ENCODE measurements at regions not wholly inside any gene's neighbourhood (a gene's known extent, or its start where the extent isn't known, plus 50 kb on each side); places are given as distances from the start of the nearest gene placed in this dataset.

GRCh38 chr6:14711056-14711703, 534.7 kb upstream of the JARID2 start:
- Histone ChIP-seq H3K79me2 (replicated peaks; ENCODE audit: insufficient read depth) (no peaks in the 10 kb centered on the region), H3K9me2 (ENCODE audit: insufficient read depth) (0 out of 2 replicates have a peak, but pooled peaks cover 6% of the 10 kb centered on the region), H3K4me3 (no peak overlapping the region), H3K27ac (ENCODE audit: low read depth) (no peak overlapping the region), H3K36me3 (ENCODE audit: insufficient read depth) (no peaks in the 10 kb centered on the region), H3F3A (replicated peaks; ENCODE audit: low read depth) (no peaks in the 10 kb centered on the region), H2AFZ (no peak overlapping the region), H4K20me1 (replicated peaks; ENCODE audit: insufficient read depth) (no peaks in the 10 kb centered on the region), H3K4me1 (ENCODE audit: insufficient read depth) (peaks cover 14% of the 10 kb centered on the region; the same call in 1 of the 2 replicates), H3K4me2 (no peak overlapping the region), H3K27me3 (ENCODE audit: insufficient read depth) (no peaks in the 10 kb centered on the region)
- Mint-ChIP-seq H3K4me1 (peaks cover 20% of the 10 kb centered on the region), H3K9me3 (peaks cover 6% of the 10 kb centered on the region), H3K4me3 (no peak overlapping the region), H3K27ac (no peak overlapping the region), H3K36me3 (ENCODE audit: low read depth) (peaks cover 17% of the 10 kb centered on the region), H3K27me3 (ENCODE audit: insufficient read depth, low read depth, poor library complexity) (peaks cover 10% of the 10 kb centered on the region)
- DNase-seq (ENCODE audit: low spot score) (peak; percentile 78), ATAC-seq (peak; percentile 97)
- TF ChIP-seq NANOG (IDR thresholded peaks at IDR 0.05; ENCODE audit: borderline replicate concordance) (no peak), JUNB (IDR thresholded peaks at IDR 0.05; ENCODE audit: unreplicated experiment) (no peak), REST (IDR thresholded peaks at IDR 0.05; ENCODE audit: unreplicated experiment) (no peak), STAT1 (IDR thresholded peaks at IDR 0.05; ENCODE audit: unreplicated experiment) (no peak), CREB1 (CRISPR knock-in tag; IDR thresholded peaks at IDR 0.05; ENCODE audit: low read depth) (peak; percentile 9; the same call in 1 of the 2 replicates), CTCF (conservative IDR thresholded peaks at IDR 0.05; ENCODE audit: low read depth in 2 of 2) (peak; percentile 63 to 80)

GRCh38 chr6:14711704-14712379, 534.0 kb upstream of the JARID2 start:
- peaks cover 9% of the 10 kb centered on the region; the same call in 1 of the 2 replicates for H3K4me1 ChIP-seq (ENCODE audit: insufficient read depth)
- Mint-ChIP-seq H3K36me3 (ENCODE audit: low read depth) (peaks cover 17% of the 10 kb centered on the region), H3K27me3 (ENCODE audit: insufficient read depth, low read depth, poor library complexity) (peaks cover 10% of the 10 kb centered on the region), H3K4me3 (no peak overlapping the region), H3K9me3 (peaks cover 6% of the 10 kb centered on the region), H3K4me1 (peaks cover 20% of the 10 kb centered on the region), H3K27ac (no peak overlapping the region)
- no peaks in the 10 kb centered on the region for H3K36me3 ChIP-seq (ENCODE audit: insufficient read depth)
- H3K27ac ChIP-seq (ENCODE audit: low read depth) = no peak overlapping the region; the same call in 1 of the 2 replicates
- no peaks in the 10 kb centered on the region for H3K27me3 ChIP-seq (ENCODE audit: insufficient read depth)
- no peak overlapping the region for H3K4me2 ChIP-seq
- no peak overlapping the region for H2AFZ ChIP-seq
- H3K9me2 ChIP-seq (ENCODE audit: insufficient read depth) = 0 out of 2 replicates have a peak, but pooled peaks cover 6% of the 10 kb centered on the region
- DNase-seq (ENCODE audit: low spot score) (no peak), ATAC-seq (no peak)
- H3K79me2 ChIP-seq (replicated peaks; ENCODE audit: insufficient read depth) = no peaks in the 10 kb centered on the region
- no peak overlapping the region for H3K4me3 ChIP-seq
- no peaks in the 10 kb centered on the region for H4K20me1 ChIP-seq (replicated peaks; ENCODE audit: insufficient read depth)
- no peaks in the 10 kb centered on the region for H3F3A ChIP-seq (replicated peaks; ENCODE audit: low read depth)
- TF ChIP-seq CREB1 (CRISPR knock-in tag; IDR thresholded peaks at IDR 0.05; ENCODE audit: low read depth) = no peak
- TF ChIP-seq ZNF462 (CRISPR knock-in tag; IDR thresholded peaks at IDR 0.05) = no peak
- TF ChIP-seq ZNF114 (CRISPR knock-in tag; IDR thresholded peaks at IDR 0.05) = no peak
- no peak for TF ChIP-seq ZNF331 (CRISPR knock-in tag; IDR thresholded peaks at IDR 0.05; ENCODE audit: low read depth)
